SH-SY5Y (cell line): ENCODE measurements at regions not wholly inside any gene's neighbourhood (a gene's known extent, or its start where the extent isn't known, plus 50 kb on each side); places are given as distances from the start of the nearest gene placed in this dataset.

ENCODE experiments used
- GATA2 ChIP-seq: IDR thresholded peaks from 2 replicates; pipeline ENCODE4 v1.6.1; 2011; ENCODE audit warnings: mild to moderate bottlenecking, low read depth, low read length
- GATA3 ChIP-seq: IDR thresholded peaks from 2 replicates; pipeline ENCODE4 v1.6.1; 2011; ENCODE audit warnings: low read depth, mild to moderate bottlenecking, low read length, moderate library complexity

- TF ChIP-seq GATA3 (no peak), GATA2 (no peak)
Observed at GRCh38 chr18:61006687-61007224, 326.5 kb upstream of the CDH20 start.

- TF ChIP-seq GATA2 (peak; percentile 94), GATA3 (peak; percentile 87)
Observed at GRCh38 chr18:61019338-61020301, 313.6 kb upstream of the CDH20 start.

DNA sequence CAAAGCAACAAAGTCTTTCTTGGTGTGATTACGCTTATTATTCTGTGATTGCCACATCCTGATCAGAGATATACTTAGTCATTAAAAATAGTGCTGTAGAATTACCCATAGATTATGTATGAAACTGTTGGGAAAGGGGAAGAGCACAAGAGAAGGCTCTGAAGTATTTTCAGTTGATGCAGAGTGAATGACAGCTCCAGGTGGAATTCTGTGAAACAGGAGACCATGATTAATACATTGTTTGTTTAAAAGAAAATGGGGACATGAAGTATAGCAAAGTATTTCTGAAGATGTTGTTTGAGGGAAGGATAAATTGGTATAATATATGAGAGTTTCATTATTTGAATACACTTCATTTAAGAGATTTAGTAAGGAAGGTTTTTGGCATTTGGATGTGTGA lies 307.6 kb upstream of the CDH20 start:
- TF ChIP-seq GATA3 (no peak), GATA2 (no peak)

DNA sequence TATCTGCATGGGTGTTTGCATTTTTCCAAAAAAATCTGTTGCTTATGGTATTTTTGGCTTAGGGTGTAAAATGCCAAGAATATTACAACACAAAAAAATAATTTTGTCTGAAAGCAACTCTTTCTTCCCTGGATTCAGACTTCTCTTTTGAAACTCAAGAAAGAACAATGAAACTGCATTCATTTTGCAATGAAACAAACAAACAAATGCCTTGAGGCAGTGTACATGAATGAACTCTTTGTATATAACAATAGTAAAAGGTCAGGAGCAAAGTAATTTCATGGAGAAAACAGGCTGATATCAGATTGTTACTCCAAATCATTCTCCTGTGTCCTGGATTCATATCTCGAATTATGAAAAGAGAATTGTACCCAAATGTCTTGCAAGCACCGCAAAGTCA lies 301.6 kb upstream of the CDH20 start:
- TF ChIP-seq GATA3 (no peak), GATA2 (no peak)

- TF ChIP-seq GATA3, result no peak
- TF ChIP-seq GATA2, result no peak
Observed at GRCh38 chr18:61034580-61034979, 298.6 kb upstream of the CDH20 start.

DNA sequence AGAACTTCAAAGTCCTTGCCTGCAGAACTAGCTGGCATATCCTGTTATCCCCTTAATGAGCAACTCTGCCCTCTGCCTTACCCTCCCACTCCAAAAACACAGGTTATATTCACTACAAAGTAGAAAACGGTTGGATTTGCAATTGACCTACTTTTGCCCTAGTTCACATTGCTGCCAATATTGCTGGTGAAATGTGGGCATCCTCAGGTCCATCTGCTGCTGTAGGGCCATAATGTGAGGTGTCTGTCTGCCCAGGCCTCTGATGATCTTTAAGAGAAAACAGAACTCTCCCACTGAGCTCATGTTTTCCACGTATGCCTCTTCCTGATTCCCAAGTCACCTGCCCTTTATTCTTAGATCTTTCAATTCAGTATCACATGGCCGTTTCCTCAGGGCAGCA lies 294.0 kb upstream of the CDH20 start:
- TF ChIP-seq GATA2, result no peak
- no peak for TF ChIP-seq GATA3

- TF ChIP-seq GATA2 (no peak), GATA3 (no peak)
Observed at GRCh38 chr18:61047794-61048193, 285.4 kb upstream of the CDH20 start.

DNA sequence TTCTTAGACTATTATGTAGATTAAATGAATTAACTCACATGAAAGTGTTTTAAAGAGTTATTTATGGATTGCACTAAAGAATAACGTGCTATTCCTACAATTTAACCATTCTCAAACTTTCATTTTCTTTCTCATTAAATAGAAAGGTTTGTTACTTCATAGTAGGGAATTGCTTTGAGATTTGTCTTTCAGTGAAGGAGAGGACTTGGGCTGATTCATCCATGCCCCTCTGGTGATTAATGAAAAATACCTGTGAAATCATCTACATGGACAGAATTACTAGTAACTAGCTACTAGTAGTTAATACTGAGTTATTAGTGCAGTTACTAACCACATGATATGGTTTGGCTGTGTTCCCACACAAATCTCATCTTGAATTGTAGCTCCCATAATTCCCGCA lies 275.8 kb upstream of the CDH20 start:
- TF ChIP-seq GATA2, result no peak
- TF ChIP-seq GATA3, result no peak

- TF ChIP-seq GATA3, result no peak
- no peak for TF ChIP-seq GATA2
Observed at GRCh38 chr18:61062258-61062657, 271.0 kb upstream of the CDH20 start.

GRCh38 chr18:61064911-61065310 lies 268.3 kb upstream of the CDH20 start:
- no peak for TF ChIP-seq GATA3
- no peak for TF ChIP-seq GATA2

GRCh38 chr18:61076986-61077385 lies 256.2 kb upstream of the CDH20 start:
- no peak for TF ChIP-seq GATA3
- no peak for TF ChIP-seq GATA2

GRCh38 chr18:61079714-61080113 lies 253.5 kb upstream of the CDH20 start:
- no peak for TF ChIP-seq GATA3
- no peak for TF ChIP-seq GATA2

- TF ChIP-seq GATA2 (no peak), GATA3 (no peak)
Observed at GRCh38 chr18:61080954-61081528, 252.2 kb upstream of the CDH20 start.

DNA sequence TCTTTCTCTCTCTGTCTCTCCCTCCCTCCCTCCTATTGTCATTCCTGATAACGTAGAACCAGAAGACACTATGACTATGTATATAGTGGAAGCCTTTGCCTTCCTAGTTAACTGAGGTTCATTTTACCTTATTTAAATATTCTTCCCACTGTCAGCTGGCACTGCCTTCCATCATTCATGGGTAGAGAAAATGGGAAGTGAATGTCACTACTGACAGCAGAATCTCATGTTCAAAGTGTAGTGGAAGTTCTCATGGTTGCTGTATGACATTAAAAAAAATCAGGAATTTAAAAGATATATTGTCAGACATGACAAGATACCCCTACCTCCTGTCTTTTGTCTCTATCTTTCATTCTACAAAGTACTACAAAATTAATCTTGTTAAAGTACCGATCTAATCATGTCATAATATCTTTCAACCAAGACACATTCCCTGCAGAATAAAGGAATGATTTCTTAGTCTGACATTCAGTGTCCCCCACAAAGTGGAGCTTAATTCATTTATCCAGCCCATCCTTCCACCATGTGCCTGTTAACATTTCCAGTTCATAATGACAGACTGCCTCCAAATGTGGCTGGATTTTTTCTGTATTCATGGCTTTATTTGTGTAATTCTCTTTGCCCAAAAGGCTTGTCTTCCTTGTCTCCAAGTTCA lies 250.1 kb upstream of the CDH20 start:
- TF ChIP-seq GATA2, result no peak
- TF ChIP-seq GATA3, result no peak
